ENCODE measurements at regions not wholly inside any gene's neighbourhood (a gene's known extent, or its start where the extent isn't known, plus 50 kb on each side); places are given as distances from the start of the nearest gene placed in this dataset.

GRCh38 chr16:72480911-72481310 lies 309.0 kb upstream of the PMFBP1 start:
- Mint-ChIP-seq H3K36me3 (no peaks in the 10 kb centered on the region), H3K27me3 (no peaks in the 10 kb centered on the region), H3K4me1 (ENCODE audit: unreplicated experiment) (no peaks in the 10 kb centered on the region), H3K9me3 (no peaks in the 10 kb centered on the region), H3K27ac (no peak overlapping the region), H3K4me3 (no peak overlapping the region)
- no peak for DNase-seq (ENCODE audit: extremely low spot score, unreplicated experiment)
- no peak for TF ChIP-seq CTCF (conservative IDR thresholded peaks at IDR 0.05)

- Mint-ChIP-seq H3K4me1 (ENCODE audit: unreplicated experiment) (peaks cover 5% of the 10 kb centered on the region), H3K36me3 (no peaks in the 10 kb centered on the region), H3K9me3 (no peaks in the 10 kb centered on the region), H3K27ac (no peak overlapping the region), H3K27me3 (no peaks in the 10 kb centered on the region), H3K4me3 (no peak overlapping the region)
- TF ChIP-seq CTCF (conservative IDR thresholded peaks at IDR 0.05) = no peak
- DNase-seq (ENCODE audit: extremely low spot score, unreplicated experiment) = no peak
Observed at GRCh38 chr16:72475688-72476087, 303.7 kb upstream of the PMFBP1 start.

GRCh38 chr16:72474501-72475123 lies 302.7 kb upstream of the PMFBP1 start:
- TF ChIP-seq CTCF (conservative IDR thresholded peaks at IDR 0.05) = no peak
- Mint-ChIP-seq H3K4me1 (ENCODE audit: unreplicated experiment) (peaks cover 8% of the 10 kb centered on the region), H3K27me3 (no peaks in the 10 kb centered on the region), H3K9me3 (no peaks in the 10 kb centered on the region), H3K27ac (no peak overlapping the region), H3K4me3 (no peak overlapping the region), H3K36me3 (no peaks in the 10 kb centered on the region)
- DNase-seq (ENCODE audit: extremely low spot score, unreplicated experiment) = no peak

GRCh38 chr16:72473631-72474030 lies 301.7 kb upstream of the PMFBP1 start:
- H3K4me1 Mint-ChIP-seq (ENCODE audit: unreplicated experiment) = peaks cover 11% of the 10 kb centered on the region
- no peaks in the 10 kb centered on the region for H3K9me3 Mint-ChIP-seq
- H3K27ac Mint-ChIP-seq = no peak overlapping the region
- H3K36me3 Mint-ChIP-seq = no peaks in the 10 kb centered on the region
- no peak overlapping the region for H3K4me3 Mint-ChIP-seq
- DNase-seq (ENCODE audit: extremely low spot score, unreplicated experiment) = no peak
- TF ChIP-seq CTCF (conservative IDR thresholded peaks at IDR 0.05) = no peak
- no peaks in the 10 kb centered on the region for H3K27me3 Mint-ChIP-seq

- TF ChIP-seq CTCF (conservative IDR thresholded peaks at IDR 0.05) = no peak
- Mint-ChIP-seq H3K27ac (no peak overlapping the region), H3K4me1 (ENCODE audit: unreplicated experiment) (peaks cover 16% of the 10 kb centered on the region), H3K4me3 (no peak overlapping the region), H3K36me3 (no peaks in the 10 kb centered on the region), H3K9me3 (no peaks in the 10 kb centered on the region), H3K27me3 (no peaks in the 10 kb centered on the region)
- DNase-seq (ENCODE audit: extremely low spot score, unreplicated experiment) = no peak
Observed at GRCh38 chr16:72471317-72471924, 299.5 kb upstream of the PMFBP1 start.

Data from type B pancreatic cell (in vitro differentiated cells).